NCI-H2029 treated with DMSO at 0.1 percent for 48 hours (cell line): ENCODE measurements at regions not wholly inside any gene's neighbourhood (a gene's known extent, or its start where the extent isn't known, plus 50 kb on each side); places are given as distances from the start of the nearest gene placed in this dataset.
"Not testable (repeated sequence)": the region's sequence is repeated elsewhere in the genome, so short reads cannot be mapped to it uniquely, and the experiment has no call there.

Experiments used
- DNase-seq: peaks from one replicate; lab custom pipeline; 2025; lab: John Stamatoyannopoulos, UW

DNA sequence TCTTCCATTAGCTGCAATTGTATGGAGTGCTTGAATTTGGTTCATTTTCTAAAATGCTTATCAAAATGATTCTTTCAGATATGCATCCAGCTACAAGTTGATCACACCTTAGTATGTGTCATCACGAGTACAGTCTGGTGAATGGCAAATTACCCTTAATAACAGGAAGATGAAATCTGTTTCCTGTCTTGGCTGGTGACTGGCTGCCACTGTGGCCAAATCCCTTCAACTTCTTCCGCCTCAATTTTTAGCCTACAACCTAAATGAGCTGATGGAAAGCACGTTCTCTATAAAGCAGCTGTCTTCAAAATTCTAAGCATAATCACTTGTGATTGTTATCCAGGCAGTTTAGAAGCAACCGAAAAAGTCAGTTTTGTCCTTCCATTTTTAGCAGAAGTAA, 387.1 kb upstream of the NECTIN3 start:
- DNase-seq = no peak

DNA sequence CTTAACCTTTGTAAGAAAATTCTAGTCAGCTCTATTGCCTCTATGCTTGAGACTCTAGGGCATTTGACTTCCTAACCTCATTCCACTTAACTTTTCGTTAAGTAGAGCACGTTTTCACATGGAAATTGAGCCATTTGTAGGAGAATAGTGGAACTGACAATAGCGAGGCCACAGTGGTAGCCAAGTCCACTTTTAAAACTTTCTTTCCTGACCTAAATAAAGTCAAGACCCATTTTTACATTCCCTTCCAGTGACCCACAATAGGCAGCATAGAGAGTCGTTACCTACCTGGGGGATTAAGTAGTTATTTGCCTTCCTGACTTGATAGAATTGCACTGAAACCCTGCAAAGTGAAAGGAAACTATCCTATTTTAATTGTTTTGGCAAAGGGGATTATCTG, 386.0 kb upstream of the NECTIN3 start:
- DNase-seq = no peak

DNA sequence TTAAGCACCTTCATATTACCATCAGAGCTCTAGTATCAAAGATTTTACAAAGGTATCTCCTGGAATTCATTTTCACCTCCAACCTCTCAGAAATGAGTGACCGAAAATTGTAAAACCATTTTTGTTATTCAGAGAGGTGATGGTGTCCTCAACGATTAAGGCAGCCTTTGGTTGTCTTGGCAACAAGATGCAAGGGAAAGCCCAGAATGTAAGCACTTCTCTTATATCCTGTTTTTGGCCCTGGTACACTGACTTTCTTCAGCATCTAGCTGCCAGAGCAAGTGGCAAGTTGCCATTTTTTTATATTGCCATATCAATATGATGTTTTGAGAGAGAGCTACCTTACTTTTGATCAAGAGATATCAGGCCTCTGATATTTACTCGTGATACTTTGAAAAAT, 384.9 kb upstream of the NECTIN3 start:
- DNase-seq = no peak

DNA sequence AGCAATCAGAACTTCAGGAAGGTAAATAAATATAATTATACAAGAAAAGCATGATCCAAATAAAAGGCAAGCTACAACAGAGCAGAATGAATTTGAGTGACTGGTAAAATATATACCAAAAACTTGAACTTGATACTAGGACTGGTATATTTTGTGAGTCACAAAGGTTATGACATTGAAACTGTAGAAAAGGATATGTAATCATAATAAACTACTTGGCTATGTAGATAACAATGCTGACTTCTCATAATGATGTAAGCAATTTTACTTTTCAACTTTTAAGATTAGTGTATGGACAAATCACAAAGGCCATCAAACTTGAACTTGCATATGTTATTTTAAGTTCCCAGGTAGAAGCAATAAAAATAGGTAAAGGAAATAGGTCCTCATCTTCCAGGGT, 384.5 kb upstream of the NECTIN3 start:
- DNase-seq = no peak

DNA sequence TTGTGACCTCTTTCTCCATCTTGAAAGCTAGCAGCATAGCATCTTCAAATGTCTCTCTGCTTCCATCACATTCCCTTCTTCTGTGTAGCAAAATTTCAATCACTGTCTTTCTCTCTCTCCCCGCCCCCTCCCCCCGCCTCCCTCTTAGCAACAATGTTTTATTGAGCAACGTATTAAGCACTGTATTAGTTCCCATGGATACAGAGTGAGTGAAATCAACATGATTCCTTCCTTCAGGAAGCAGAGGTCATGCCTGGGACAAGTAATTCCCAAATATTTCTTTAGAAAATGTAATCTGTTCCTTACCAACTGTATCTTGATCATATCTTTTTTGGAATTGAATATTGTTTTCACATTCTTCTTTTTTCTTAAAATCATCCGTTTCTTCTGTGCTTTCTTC, 373.7 kb upstream of the NECTIN3 start:
- no peak for DNase-seq

GRCh38 chr3:110704332-110704731, 367.3 kb upstream of the NECTIN3 start:
- DNase-seq = not testable (repeated sequence)

DNA sequence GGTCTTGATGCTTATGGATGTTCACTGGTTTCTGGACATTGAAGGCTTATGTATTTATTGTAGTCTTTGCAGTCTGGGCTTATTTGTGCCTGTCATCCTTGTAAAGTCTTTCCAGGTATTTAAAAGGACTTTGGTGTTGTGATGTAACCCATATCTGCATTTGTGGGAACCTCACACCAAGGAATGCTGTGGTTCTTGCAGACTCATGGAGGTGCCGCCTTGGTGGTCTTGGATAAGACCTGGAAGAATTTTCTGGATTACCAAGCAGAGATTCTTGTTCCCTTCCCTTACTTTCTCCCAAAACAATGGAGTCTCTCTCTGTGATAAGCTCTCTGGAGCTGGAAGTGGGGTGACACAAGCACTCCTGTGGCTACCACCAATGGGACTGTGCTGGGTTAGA, 363.5 kb upstream of the NECTIN3 start:
- DNase-seq = no peak

DNA sequence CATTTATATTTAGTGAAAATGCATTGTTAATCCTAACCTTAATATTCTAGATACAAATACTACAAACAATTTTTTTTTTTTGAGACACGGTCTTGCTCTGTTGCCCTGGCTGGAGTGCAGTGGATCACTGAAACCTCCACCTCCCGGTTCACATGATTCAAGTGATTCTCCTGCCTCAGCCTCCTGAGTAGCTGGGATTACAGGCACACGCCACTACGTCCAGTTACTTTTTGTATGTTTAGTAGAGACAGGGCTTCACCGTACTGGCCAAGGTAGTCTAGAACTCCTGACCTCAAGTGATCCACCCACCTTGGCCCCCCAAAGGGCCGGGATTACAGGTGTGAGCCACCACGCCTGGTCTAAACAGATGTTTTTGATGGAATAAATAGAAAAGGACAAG, 361.5 kb upstream of the NECTIN3 start:
- DNase-seq = no peak

- no peak for DNase-seq
Observed at GRCh38 chr3:110710603-110711002, 361.0 kb upstream of the NECTIN3 start.

GRCh38 chr3:110711130-110711832, 360.3 kb upstream of the NECTIN3 start:
- DNase-seq = no peak

GRCh38 chr3:110711851-110712516, 359.6 kb upstream of the NECTIN3 start:
- no peak for DNase-seq

DNA sequence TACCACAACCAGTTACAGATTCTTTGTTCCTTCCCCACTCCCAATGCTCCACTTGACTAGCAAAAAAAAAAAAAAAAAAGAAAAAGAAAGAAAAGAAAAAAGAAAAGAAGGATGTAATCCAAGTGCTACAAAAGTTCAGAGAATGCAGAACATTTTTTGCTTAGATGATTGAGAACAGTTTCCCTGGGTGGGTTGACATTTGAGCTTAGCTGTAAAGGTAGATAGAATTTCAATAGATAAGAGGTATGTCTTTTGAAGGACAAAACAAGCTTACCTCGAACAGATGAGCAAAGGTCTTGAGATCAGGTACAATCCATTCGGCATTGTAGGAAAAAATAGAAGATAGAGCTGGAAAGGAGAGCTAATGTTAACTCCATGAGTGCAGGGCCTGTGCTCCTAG, 344.6 kb upstream of the NECTIN3 start:
- DNase-seq = no peak

DNA sequence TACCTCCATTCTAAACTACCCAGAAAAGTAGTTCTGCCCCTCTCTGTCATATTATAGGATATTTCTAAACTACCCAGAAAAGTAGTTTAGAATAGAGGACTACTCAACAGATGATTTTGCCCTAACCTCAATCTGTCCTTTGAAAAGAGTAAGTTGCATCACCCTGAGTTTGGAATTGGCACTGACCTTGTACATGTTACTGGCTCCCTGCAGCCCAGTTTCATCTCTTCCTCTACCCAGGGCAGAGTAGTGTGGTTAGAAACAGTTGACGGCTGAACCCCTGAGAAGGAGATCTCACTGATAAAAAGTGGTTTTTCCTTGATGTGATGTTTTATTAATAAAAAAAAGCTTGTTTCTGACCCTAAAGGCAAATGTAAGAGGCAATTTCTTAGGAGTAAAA, 340.5 kb upstream of the NECTIN3 start:
- DNase-seq = no peak

- no peak for DNase-seq
Observed at GRCh38 chr3:110732420-110732819, 339.2 kb upstream of the NECTIN3 start.

GRCh38 chr3:110733045-110733444, 338.6 kb upstream of the NECTIN3 start:
- DNase-seq = no peak

DNA sequence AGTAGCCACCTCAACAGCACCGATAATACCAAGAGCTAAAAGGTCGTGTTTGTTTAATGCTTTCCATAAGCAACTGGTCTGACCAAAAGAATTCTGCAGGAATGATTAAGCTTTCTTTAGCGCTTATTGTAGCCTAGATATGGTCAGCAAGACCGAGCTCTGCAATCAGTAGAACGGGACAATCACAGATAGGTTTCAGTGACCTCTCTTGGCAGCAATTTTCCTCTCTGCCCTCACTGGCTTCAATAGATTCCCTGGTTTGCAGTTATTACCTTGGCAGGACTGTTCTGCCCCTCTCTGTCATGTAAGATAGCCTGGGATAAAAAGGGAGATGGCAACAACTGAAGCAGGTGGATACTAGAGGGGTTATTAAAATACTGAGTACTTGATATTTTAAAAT, 337.1 kb upstream of the NECTIN3 start:
- DNase-seq = no peak

DNA sequence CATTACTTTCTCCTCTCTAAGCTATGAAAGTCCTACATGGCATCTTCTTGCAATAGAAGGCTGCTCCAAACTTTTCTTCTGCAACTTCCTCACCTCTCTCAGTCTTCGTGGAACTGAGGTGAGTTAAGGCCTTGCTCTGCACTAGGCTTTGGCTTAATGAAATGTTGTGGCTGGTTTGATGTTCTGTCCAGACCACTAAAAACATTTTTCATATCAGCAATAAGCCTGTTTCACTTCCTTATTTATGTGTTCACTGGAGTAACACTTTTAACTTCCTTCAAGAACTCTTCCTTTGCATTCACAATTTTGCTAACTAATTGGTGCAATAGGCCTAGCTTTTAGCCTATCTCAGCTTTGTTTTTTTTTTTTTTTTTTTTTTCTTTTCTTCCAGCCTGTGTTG, 335.3 kb upstream of the NECTIN3 start:
- no peak for DNase-seq

GRCh38 chr3:110738531-110738930, 333.1 kb upstream of the NECTIN3 start:
- DNase-seq = no peak

- no peak for DNase-seq
Observed at GRCh38 chr3:110741891-110742290, 329.7 kb upstream of the NECTIN3 start.

- DNase-seq = no peak
Observed at GRCh38 chr3:110743202-110743601, 328.4 kb upstream of the NECTIN3 start.

- DNase-seq = no peak
Observed at GRCh38 chr3:110743984-110744383, 327.6 kb upstream of the NECTIN3 start.

GRCh38 chr3:110744723-110745122, 326.9 kb upstream of the NECTIN3 start:
- DNase-seq = no peak

- no peak for DNase-seq
Observed at GRCh38 chr3:110749006-110749405, 322.6 kb upstream of the NECTIN3 start.

DNA sequence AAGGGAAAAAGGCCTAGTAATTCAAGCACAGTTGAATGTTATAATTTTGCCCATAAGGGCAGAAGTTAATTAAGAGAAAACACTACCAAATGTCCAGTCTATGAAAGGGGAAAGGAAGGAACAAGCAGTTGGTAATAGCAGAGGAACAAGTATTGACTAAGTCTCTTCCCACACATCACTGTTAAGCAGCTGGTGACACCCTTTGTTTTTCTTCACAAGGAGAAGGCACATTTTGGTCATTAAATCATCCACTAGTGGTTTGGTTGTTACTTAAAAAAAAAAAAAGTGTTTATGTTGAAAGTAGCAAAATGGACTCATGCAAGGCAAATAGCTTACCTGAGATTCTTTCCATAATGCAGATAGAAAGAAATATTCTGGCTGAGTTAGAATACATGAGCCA, 321.4 kb upstream of the NECTIN3 start:
- DNase-seq = no peak
